KOPT-K1 (cell line): ENCODE measurements at regions not wholly inside any gene's neighbourhood (a gene's known extent, or its start where the extent isn't known, plus 50 kb on each side); places are given as distances from the start of the nearest gene placed in this dataset.
"Not testable (repeated sequence)": the region's sequence is repeated elsewhere in the genome, so short reads cannot be mapped to it uniquely, and the experiment has no call there.

Experiments
- H3K27ac ChIP-seq: fragments of 200-600 bp; sonication (generic); 2 replicates; pipeline ENCODE4 v1.5.1; 2016; ENCODE audit warnings: antibody characterized with exemption, mild to moderate bottlenecking, low read depth, low read length; ENCODE audit not compliant: poor library complexity, severe bottlenecking
- H3K36me3 ChIP-seq: fragments of 200-600 bp; sonication (generic); 2 replicates; pipeline ENCODE4 v1.5.1; 2017; ENCODE audit warnings: antibody characterized with exemption, mild to moderate bottlenecking, low read length, moderate library complexity; ENCODE audit not compliant: insufficient read depth
- H3K9me3 ChIP-seq: fragments of 200-600 bp; sonication (generic); 2 replicates; pipeline ENCODE4 v1.5.1; 2017; ENCODE audit warnings: antibody characterized with exemption, low read length, mild to moderate bottlenecking; ENCODE audit not compliant: insufficient read depth, poor library complexity, severe bottlenecking

- Histone ChIP-seq H3K27ac (no peak overlapping the region), H3K9me3 (peaks cover 23% of the 10 kb centered on the region), H3K36me3 (no peaks in the 10 kb centered on the region)
Measured at GRCh38 chr6:6952484-6952883, 155.3 kb upstream of the RREB1 start.

GRCh38 chr6:6952927-6953326 is 154.8 kb upstream of the RREB1 start:
- H3K36me3 ChIP-seq, H3K27ac ChIP-seq: not testable (repeated sequence)

GRCh38 chr6:6960571-6961251 is 147.1 kb upstream of the RREB1 start:
- H3K36me3 ChIP-seq, result no peaks in the 10 kb centered on the region
- no peaks in the 10 kb centered on the region for H3K9me3 ChIP-seq
- no peak overlapping the region for H3K27ac ChIP-seq

More at GRCh38 chr6:6952927-6953326, 154.8 kb upstream of the RREB1 start:
- H3K9me3 ChIP-seq, result peaks cover 23% of the 10 kb centered on the region

- Histone ChIP-seq H3K9me3 (no peaks in the 10 kb centered on the region), H3K27ac (no peak overlapping the region)
Measured at GRCh38 chr6:6962086-6962485, 145.7 kb upstream of the RREB1 start.

GRCh38 chr6:6962699-6963098 is 145.1 kb upstream of the RREB1 start:
- Histone ChIP-seq H3K27ac (no peak overlapping the region), H3K9me3 (no peaks in the 10 kb centered on the region), H3K36me3 (no peaks in the 10 kb centered on the region)

More at GRCh38 chr6:6962086-6962485, 145.7 kb upstream of the RREB1 start:
- H3K36me3 ChIP-seq, result no peaks in the 10 kb centered on the region

- not testable (repeated sequence) for H3K36me3 ChIP-seq, H3K27ac ChIP-seq
Measured at GRCh38 chr6:6963390-6963789, 144.4 kb upstream of the RREB1 start.

GRCh38 chr6:6964675-6965074 is 143.1 kb upstream of the RREB1 start:
- Histone ChIP-seq H3K36me3 (no peaks in the 10 kb centered on the region), H3K9me3 (no peaks in the 10 kb centered on the region), H3K27ac (no peak overlapping the region)

More at GRCh38 chr6:6963390-6963789, 144.4 kb upstream of the RREB1 start:
- not testable (repeated sequence) for H3K9me3 ChIP-seq

- Histone ChIP-seq H3K36me3 (no peaks in the 10 kb centered on the region), H3K9me3 (no peaks in the 10 kb centered on the region), H3K27ac (no peak overlapping the region)
Measured at GRCh38 chr6:6966127-6966526, 141.6 kb upstream of the RREB1 start.

GRCh38 chr6:6966569-6966968 is 141.2 kb upstream of the RREB1 start:
- Histone ChIP-seq H3K27ac (no peak overlapping the region), H3K9me3 (no peaks in the 10 kb centered on the region), H3K36me3 (no peaks in the 10 kb centered on the region)

- no peaks in the 10 kb centered on the region for H3K36me3 ChIP-seq
- no peak overlapping the region for H3K27ac ChIP-seq
- no peaks in the 10 kb centered on the region for H3K9me3 ChIP-seq
Measured at GRCh38 chr6:6968357-6968730, 139.4 kb upstream of the RREB1 start.

GRCh38 chr6:6968731-6969552 is 138.8 kb upstream of the RREB1 start:
- H3K36me3 ChIP-seq, result no peaks in the 10 kb centered on the region
- no peak overlapping the region for H3K27ac ChIP-seq
- no peaks in the 10 kb centered on the region for H3K9me3 ChIP-seq

- Histone ChIP-seq H3K36me3 (no peaks in the 10 kb centered on the region), H3K9me3 (no peaks in the 10 kb centered on the region), H3K27ac (no peak overlapping the region)
Measured at GRCh38 chr6:6969761-6970223, 138.0 kb upstream of the RREB1 start.

GRCh38 chr6:6970851-6971250 is 136.9 kb upstream of the RREB1 start:
- Histone ChIP-seq H3K27ac (no peak overlapping the region), H3K9me3 (no peaks in the 10 kb centered on the region), H3K36me3 (no peaks in the 10 kb centered on the region)

- H3K27ac ChIP-seq, result no peak overlapping the region
- no peaks in the 10 kb centered on the region for H3K9me3 ChIP-seq
- no peaks in the 10 kb centered on the region for H3K36me3 ChIP-seq
Measured at GRCh38 chr6:6971369-6971768, 136.4 kb upstream of the RREB1 start.

GRCh38 chr6:6972456-6972855 is 135.3 kb upstream of the RREB1 start:
- no peaks in the 10 kb centered on the region for H3K36me3 ChIP-seq
- no peak overlapping the region for H3K27ac ChIP-seq
- no peaks in the 10 kb centered on the region for H3K9me3 ChIP-seq

- Histone ChIP-seq H3K27ac (no peak overlapping the region), H3K36me3 (no peaks in the 10 kb centered on the region), H3K9me3 (no peaks in the 10 kb centered on the region)
Measured at GRCh38 chr6:6973721-6974120, 134.0 kb upstream of the RREB1 start.
